Caco-2 (cell line): ENCODE measurements at regions not wholly inside any gene's neighbourhood (a gene's known extent, or its start where the extent isn't known, plus 50 kb on each side); places are given as distances from the start of the nearest gene placed in this dataset.
A peak's percentile ranks its signal among the peaks of the same experiment; 100 is the strongest.

Source experiments
- BruUV-seq: library from RNA; stranded (reverse); fragments of 400-500 nt; replicated peaks from 2 replicates; lab custom pipeline; 2021; lab: Mats Ljungman, UMichigan
- CTCF ChIA-PET: fragments of 300-600 bp; sonication (Branson Sonifier 250); formaldehyde crosslinking; loops from one replicate; lab custom pipeline; 2022; ENCODE audit warnings: antibody characterized with exemption; lab: Charles Lee
- POLR2A ChIA-PET: fragments of 300-600 bp; sonication (Branson Sonifier 250); formaldehyde crosslinking; loops from one replicate; lab custom pipeline; 2022; ENCODE audit warnings: antibody characterized with exemption; lab: Charles Lee
- DNase-seq, 2 experiments: peaks; one replicate each; pipeline versions ENCODE4 v3.0.0 to v3.0.0-alpha.2; 2020 to 2022
- H3K27me3 ChIP-seq: replicated peaks from 2 replicates; pipeline ENCODE4 v1.6.0; 2011; ENCODE audit warnings: low read length; ENCODE audit not compliant: control insufficient read depth, insufficient read depth
- H3K36me3 ChIP-seq: 2 replicates; pipeline ENCODE4 v1.5.1; 2011; ENCODE audit warnings: low read length; ENCODE audit not compliant: control insufficient read depth, insufficient read depth
- H3K4me1 ChIP-seq: fragments of 250-450 bp; sonication (Bioruptor Pico); 2 replicates; pipeline ENCODE4 v1.5.1; 2020; ENCODE audit warnings: mild to moderate bottlenecking
- H3K4me3 ChIP-seq: 2 replicates; pipeline ENCODE4 v1.5.1; 2011; ENCODE audit warnings: low read depth, mild to moderate bottlenecking, control low read depth, low read length
- H3K9me3 ChIP-seq: fragments of 250-450 bp; sonication (Bioruptor Pico); 2 replicates; pipeline ENCODE4 v1.5.1; 2020; ENCODE audit warnings: mild to moderate bottlenecking, moderate library complexity
- H3K27ac Mint-ChIP-seq: one replicate; pipeline ENCODE4 v1.8.0; 2022; ENCODE audit warnings: mixed read lengths; ENCODE audit not compliant: unreplicated experiment
- H3K27me3 Mint-ChIP-seq: one replicate; pipeline ENCODE4 v1.8.0; 2022; ENCODE audit warnings: mixed read lengths; ENCODE audit not compliant: insufficient read depth, unreplicated experiment
- H3K36me3 Mint-ChIP-seq: one replicate; pipeline ENCODE4 v1.8.0; 2022; ENCODE audit warnings: mild to moderate bottlenecking, mixed read lengths; ENCODE audit not compliant: insufficient read depth, unreplicated experiment
- H3K4me1 Mint-ChIP-seq: one replicate; pipeline ENCODE4 v1.8.0; 2022; ENCODE audit warnings: low read depth, mixed read lengths; ENCODE audit not compliant: unreplicated experiment
- H3K4me3 Mint-ChIP-seq: one replicate; pipeline ENCODE4 v1.8.0; 2022; ENCODE audit warnings: mild to moderate bottlenecking, moderate library complexity, mixed read lengths; ENCODE audit not compliant: unreplicated experiment
- H3K9me3 Mint-ChIP-seq: one replicate; pipeline ENCODE4 v1.8.0; 2022; ENCODE audit warnings: mixed read lengths; ENCODE audit not compliant: unreplicated experiment
- CTCF ChIP-seq, 2 experiments: fragments of 200-600 bp in 1 of 2; IDR thresholded peaks; 1 replicate in 1 of 2; 2 replicates in 1 of 2; pipeline versions ENCODE4 v1.5.1 to v1.8.0; 2011 to 2022; ENCODE audit warnings: antibody characterized with exemption in 1 of 2, control low read depth in 1 of 2, inconsistent platforms in 1 of 2, low read depth in 1 of 2, low read length in 1 of 2, mild to moderate bottlenecking in 1 of 2, moderate library complexity in 1 of 2; ENCODE audit not compliant: insufficient read depth in 1 of 2, severe bottlenecking in 1 of 2, unreplicated experiment in 1 of 2
- intact Hi-C: fragments of 100-400 bp; cut with micrococcal nuclease; formaldehyde crosslinking; loops from one replicate; pipeline ENCODE4 v1.10.0; 2022; ENCODE audit not compliant: unreplicated experiment

- no peaks in the 10 kb centered on the region for H3K36me3 Mint-ChIP-seq
- CTCF ChIA-PET, result no interaction called here
- POLR2A ChIA-PET, result no interaction called here
- no TSS peak for BruUV-seq
- H3K4me3 Mint-ChIP-seq, result no peak overlapping the region
- H3K4me1 Mint-ChIP-seq, result peaks cover 55% of the 10 kb centered on the region
- H3K9me3 Mint-ChIP-seq, result no peaks in the 10 kb centered on the region
- H3K4me3 ChIP-seq, result no peak overlapping the region
- no peaks in the 10 kb centered on the region for H3K27me3 ChIP-seq
- H3K27ac Mint-ChIP-seq, result no peak overlapping the region
- DNase-seq, result no peak
- H3K36me3 ChIP-seq, result no peaks in the 10 kb centered on the region
- no peak for TF ChIP-seq CTCF (IDR thresholded peaks at IDR 0.05; ENCODE audit: insufficient read depth in 1 of 2, low read depth in 1 of 2, low read length in 1 of 2, severe bottlenecking in 1 of 2, unreplicated experiment in 1 of 2)
- intact Hi-C loops, result no loop called here
- H3K4me1 ChIP-seq, result peaks cover 75% of the 10 kb centered on the region
- no peaks in the 10 kb centered on the region for H3K9me3 ChIP-seq
- no peaks in the 10 kb centered on the region for H3K27me3 Mint-ChIP-seq
These were observed 179.6 kb upstream of the PHYHIPL start for GRCh38 chr10:58996866-58997265.

- Mint-ChIP-seq H3K9me3 (peaks cover 10% of the 10 kb centered on the region), H3K36me3 (no peaks in the 10 kb centered on the region), H3K4me1 (peaks cover 62% of the 10 kb centered on the region), H3K27me3 (no peaks in the 10 kb centered on the region), H3K27ac (no peak overlapping the region), H3K4me3 (no peak overlapping the region)
- intact Hi-C loops, result no loop called here
- Histone ChIP-seq H3K4me3 (no peak overlapping the region), H3K36me3 (no peaks in the 10 kb centered on the region), H3K27me3 (no peaks in the 10 kb centered on the region), H3K4me1 (peaks cover 80% of the 10 kb centered on the region), H3K9me3 (no peaks in the 10 kb centered on the region)
- no peak for TF ChIP-seq CTCF (IDR thresholded peaks at IDR 0.05; ENCODE audit: insufficient read depth in 1 of 2, low read depth in 1 of 2, low read length in 1 of 2, severe bottlenecking in 1 of 2, unreplicated experiment in 1 of 2)
- ChIA-PET POLR2A (no interaction called here), CTCF (no interaction called here)
- no TSS peak for BruUV-seq
- no peak for DNase-seq
These were observed 177.3 kb upstream of the PHYHIPL start for GRCh38 chr10:58998924-58999713.

GRCh38 chr10:59000162-59000825, 176.1 kb upstream of the PHYHIPL start:
- CTCF ChIA-PET, result no interaction called here
- Mint-ChIP-seq H3K27ac (peak overlapping the region; percentile 46), H3K9me3 (peaks cover 10% of the 10 kb centered on the region)

More at GRCh38 chr10:59000162-59000825, 176.1 kb upstream of the PHYHIPL start:
- Mint-ChIP-seq H3K4me3 (no peak overlapping the region), H3K36me3 (no peaks in the 10 kb centered on the region), H3K4me1 (peaks cover 64% of the 10 kb centered on the region), H3K27me3 (no peaks in the 10 kb centered on the region)
- intact Hi-C loops, result no loop called here
- H3K9me3 ChIP-seq, result no peaks in the 10 kb centered on the region
- H3K4me1 ChIP-seq, result peaks cover 78% of the 10 kb centered on the region
- BruUV-seq, result no TSS peak
- no peak overlapping the region for H3K4me3 ChIP-seq
- no peaks in the 10 kb centered on the region for H3K27me3 ChIP-seq
- DNase-seq, result no peak
- H3K36me3 ChIP-seq, result no peaks in the 10 kb centered on the region
- TF ChIP-seq CTCF (IDR thresholded peaks at IDR 0.05; ENCODE audit: insufficient read depth in 1 of 2, low read depth in 1 of 2, low read length in 1 of 2, severe bottlenecking in 1 of 2, unreplicated experiment in 1 of 2), result no peak
- POLR2A ChIA-PET, result no interaction called here
